ENCODE measurements at regions not wholly inside any gene's neighbourhood (a gene's known extent, or its start where the extent isn't known, plus 50 kb on each side); places are given as distances from the start of the nearest gene placed in this dataset.

- no peak overlapping the region for H3K27ac ChIP-seq
- TF ChIP-seq CTCF (conservative IDR thresholded peaks at IDR 0.05; ENCODE audit: low read depth, low read length): no peak
- H3K4me2 ChIP-seq: no peak overlapping the region
These were observed 446.3 kb downstream of the TCERG1L start for GRCh38 chr10:130864961-130865818.

GRCh38 chr10:130866857-130867256, 444.7 kb downstream of the TCERG1L start:
- Histone ChIP-seq H3K79me2 (ENCODE audit: insufficient read depth, low read depth) (no peaks in the 10 kb centered on the region), H3K36me3 (ENCODE audit: insufficient read depth) (no peaks in the 10 kb centered on the region), H3K27me3 (ENCODE audit: insufficient read depth, low read depth) (no peaks in the 10 kb centered on the region), H3K4me3 (IDR thresholded peaks at IDR 0.05; ENCODE audit: insufficient read depth, low read depth, low read length) (no peak overlapping the region), H3K27ac (no peak overlapping the region), H3K4me2 (no peak overlapping the region), H2AFZ (ENCODE audit: low read depth) (no peak overlapping the region), H4K20me1 (ENCODE audit: insufficient read depth) (no peaks in the 10 kb centered on the region), H3K9ac (no peak overlapping the region), H3K4me1 (ENCODE audit: low read depth, poor library complexity, severe bottlenecking) (no peaks in the 10 kb centered on the region)
- no peak for TF ChIP-seq CTCF (conservative IDR thresholded peaks at IDR 0.05; ENCODE audit: low read depth, low read length)

More at GRCh38 chr10:130864961-130865818, 446.3 kb downstream of the TCERG1L start:
- H2AFZ ChIP-seq (ENCODE audit: low read depth): no peak overlapping the region
- no peaks in the 10 kb centered on the region for H3K4me1 ChIP-seq (ENCODE audit: low read depth, poor library complexity, severe bottlenecking)
- no peaks in the 10 kb centered on the region for H4K20me1 ChIP-seq (ENCODE audit: insufficient read depth)
- H3K9ac ChIP-seq: no peak overlapping the region
- no peaks in the 10 kb centered on the region for H3K27me3 ChIP-seq (ENCODE audit: insufficient read depth, low read depth)
- no peaks in the 10 kb centered on the region for H3K79me2 ChIP-seq (ENCODE audit: insufficient read depth, low read depth)
- no peak overlapping the region for H3K4me3 ChIP-seq (IDR thresholded peaks at IDR 0.05; ENCODE audit: insufficient read depth, low read depth, low read length)
- no peaks in the 10 kb centered on the region for H3K36me3 ChIP-seq (ENCODE audit: insufficient read depth)

GRCh38 chr10:130867446-130868194, 443.9 kb downstream of the TCERG1L start:
- H3K4me1 ChIP-seq (ENCODE audit: low read depth, poor library complexity, severe bottlenecking): no peaks in the 10 kb centered on the region
- no peak overlapping the region for H3K27ac ChIP-seq
- H2AFZ ChIP-seq (ENCODE audit: low read depth): no peak overlapping the region
- H3K9ac ChIP-seq: no peak overlapping the region
- H3K36me3 ChIP-seq (ENCODE audit: insufficient read depth): no peaks in the 10 kb centered on the region
- no peak overlapping the region for H3K4me3 ChIP-seq (IDR thresholded peaks at IDR 0.05; ENCODE audit: insufficient read depth, low read depth, low read length)
- H3K79me2 ChIP-seq (ENCODE audit: insufficient read depth, low read depth): no peaks in the 10 kb centered on the region
- H3K27me3 ChIP-seq (ENCODE audit: insufficient read depth, low read depth): no peaks in the 10 kb centered on the region
- TF ChIP-seq CTCF (conservative IDR thresholded peaks at IDR 0.05; ENCODE audit: low read depth, low read length): no peak
- H4K20me1 ChIP-seq (ENCODE audit: insufficient read depth): no peaks in the 10 kb centered on the region
- H3K4me2 ChIP-seq: no peak overlapping the region

GRCh38 chr10:130869179-130869841, 442.2 kb downstream of the TCERG1L start:
- Histone ChIP-seq H3K9ac (no peak overlapping the region), H3K4me3 (IDR thresholded peaks at IDR 0.05; ENCODE audit: insufficient read depth, low read depth, low read length) (no peak overlapping the region), H3K27ac (no peak overlapping the region), H4K20me1 (ENCODE audit: insufficient read depth) (no peaks in the 10 kb centered on the region), H2AFZ (ENCODE audit: low read depth) (no peak overlapping the region), H3K79me2 (ENCODE audit: insufficient read depth, low read depth) (no peaks in the 10 kb centered on the region), H3K4me2 (no peak overlapping the region), H3K27me3 (ENCODE audit: insufficient read depth, low read depth) (no peaks in the 10 kb centered on the region), H3K36me3 (ENCODE audit: insufficient read depth) (no peaks in the 10 kb centered on the region), H3K4me1 (ENCODE audit: low read depth, poor library complexity, severe bottlenecking) (no peaks in the 10 kb centered on the region)
- no peak for TF ChIP-seq CTCF (conservative IDR thresholded peaks at IDR 0.05; ENCODE audit: low read depth, low read length)

All from KMS-11 (cell line).